ENCODE measurements at regions not wholly inside any gene's neighbourhood (a gene's known extent, or its start where the extent isn't known, plus 50 kb on each side); places are given as distances from the start of the nearest gene placed in this dataset.

GRCh38 chr2:16554060-16554583, 111.5 kb downstream of the CYRIA start:
- TF ChIP-seq CTCF (IDR thresholded peaks at IDR 0.05; ENCODE audit: insufficient read depth, low read depth, low read length) = no peak
- DNase-seq (ENCODE audit: low read depth) = no peak
- H3K4me3 ChIP-seq (ENCODE audit: low read depth, low read length) = no peak overlapping the region

- DNase-seq (ENCODE audit: low read depth) = peak; percentile 44
- no peak overlapping the region for H3K4me3 ChIP-seq (ENCODE audit: low read depth, low read length)
- peak; percentile 58 for TF ChIP-seq CTCF (IDR thresholded peaks at IDR 0.05; ENCODE audit: insufficient read depth, low read depth, low read length)
These were observed 112.4 kb downstream of the CYRIA start for GRCh38 chr2:16553226-16553625.

GRCh38 chr2:16552202-16552601, 113.4 kb downstream of the CYRIA start:
- H3K4me3 ChIP-seq (ENCODE audit: low read depth, low read length) = no peak overlapping the region
- no peak for TF ChIP-seq CTCF (IDR thresholded peaks at IDR 0.05; ENCODE audit: insufficient read depth, low read depth, low read length)
- DNase-seq (ENCODE audit: low read depth) = no peak

- H3K4me3 ChIP-seq (ENCODE audit: low read depth, low read length) = no peak overlapping the region
- no peak for TF ChIP-seq CTCF (IDR thresholded peaks at IDR 0.05; ENCODE audit: insufficient read depth, low read depth, low read length)
- DNase-seq (ENCODE audit: low read depth) = no peak
These were observed 117.6 kb downstream of the CYRIA start for GRCh38 chr2:16548036-16548435.

GRCh38 chr2:16546128-16546754, 119.4 kb downstream of the CYRIA start:
- no peak for TF ChIP-seq CTCF (IDR thresholded peaks at IDR 0.05; ENCODE audit: insufficient read depth, low read depth, low read length)
- peak; percentile 46 for DNase-seq (ENCODE audit: low read depth)
- H3K4me3 ChIP-seq (ENCODE audit: low read depth, low read length) = no peak overlapping the region

- DNase-seq (ENCODE audit: low read depth) = no peak
- no peak for TF ChIP-seq CTCF (IDR thresholded peaks at IDR 0.05; ENCODE audit: insufficient read depth, low read depth, low read length)
- no peak overlapping the region for H3K4me3 ChIP-seq (ENCODE audit: low read depth, low read length)
These were observed 126.9 kb downstream of the CYRIA start for GRCh38 chr2:16538707-16539106.

GRCh38 chr2:16537347-16537746, 128.3 kb downstream of the CYRIA start:
- TF ChIP-seq CTCF (IDR thresholded peaks at IDR 0.05; ENCODE audit: insufficient read depth, low read depth, low read length) = no peak
- no peak overlapping the region for H3K4me3 ChIP-seq (ENCODE audit: low read depth, low read length)
- DNase-seq (ENCODE audit: low read depth) = no peak
